ENCODE measurements at regions not wholly inside any gene's neighbourhood (a gene's known extent, or its start where the extent isn't known, plus 50 kb on each side); places are given as distances from the start of the nearest gene placed in this dataset.

- H3K9me3 ChIP-seq (ENCODE audit: low read length): no peaks in the 10 kb centered on the region
- no peaks in the 10 kb centered on the region for H4K20me1 ChIP-seq (ENCODE audit: insufficient read depth, low read length)
- no peaks in the 10 kb centered on the region for H3K36me3 ChIP-seq (ENCODE audit: insufficient read depth, low read length)
- no peak overlapping the region for H3K4me2 ChIP-seq (ENCODE audit: low read length)
- no peak overlapping the region for H3K9ac ChIP-seq (ENCODE audit: low read length)
- H2AFZ ChIP-seq (ENCODE audit: low read length): no peak overlapping the region
- H3K4me1 ChIP-seq (ENCODE audit: insufficient read depth, low read length, severe bottlenecking): no peaks in the 10 kb centered on the region
- H3F3A ChIP-seq (ENCODE audit: insufficient read depth, low read length): no peaks in the 10 kb centered on the region
- H3K79me2 ChIP-seq (ENCODE audit: insufficient read depth, low read length): no peaks in the 10 kb centered on the region
- no peaks in the 10 kb centered on the region for H3K9me2 ChIP-seq (ENCODE audit: low read depth, low read length)
- no peak overlapping the region for H3K27ac ChIP-seq (ENCODE audit: low read depth, low read length, poor library complexity, severe bottlenecking)
- no peaks in the 10 kb centered on the region for H3K27me3 ChIP-seq (ENCODE audit: insufficient read depth, low read length)
- TF ChIP-seq EZH2 (IDR thresholded peaks at IDR 0.05; ENCODE audit: borderline replicate concordance, low read length): no peak
- no peak for TF ChIP-seq CTCF (IDR thresholded peaks at IDR 0.05; ENCODE audit: low read length)
- no peak overlapping the region for H3K4me3 ChIP-seq (ENCODE audit: low read depth, low read length, poor library complexity, severe bottlenecking)
Measured at GRCh38 chr16:72246423-72246822, 74.5 kb upstream of the PMFBP1 start.

GRCh38 chr16:72244853-72245252, 72.9 kb upstream of the PMFBP1 start:
- Histone ChIP-seq H3K27me3 (ENCODE audit: insufficient read depth, low read length) (no peaks in the 10 kb centered on the region), H3K4me2 (ENCODE audit: low read length) (no peak overlapping the region), H4K20me1 (ENCODE audit: insufficient read depth, low read length) (no peaks in the 10 kb centered on the region), H3F3A (ENCODE audit: insufficient read depth, low read length) (no peaks in the 10 kb centered on the region), H3K79me2 (ENCODE audit: insufficient read depth, low read length) (no peaks in the 10 kb centered on the region), H3K27ac (ENCODE audit: low read depth, low read length, poor library complexity, severe bottlenecking) (no peak overlapping the region), H3K36me3 (ENCODE audit: insufficient read depth, low read length) (no peaks in the 10 kb centered on the region), H3K4me1 (ENCODE audit: insufficient read depth, low read length, severe bottlenecking) (no peaks in the 10 kb centered on the region), H2AFZ (ENCODE audit: low read length) (no peak overlapping the region), H3K9me2 (ENCODE audit: low read depth, low read length) (no peaks in the 10 kb centered on the region), H3K4me3 (ENCODE audit: low read depth, low read length, poor library complexity, severe bottlenecking) (no peak overlapping the region), H3K9me3 (ENCODE audit: low read length) (no peaks in the 10 kb centered on the region), H3K9ac (ENCODE audit: low read length) (no peak overlapping the region)
- TF ChIP-seq EZH2 (IDR thresholded peaks at IDR 0.05; ENCODE audit: borderline replicate concordance, low read length): no peak
- no peak for TF ChIP-seq CTCF (IDR thresholded peaks at IDR 0.05; ENCODE audit: low read length)

GRCh38 chr16:72243621-72244020, 71.7 kb upstream of the PMFBP1 start:
- H3K27ac ChIP-seq (ENCODE audit: low read depth, low read length, poor library complexity, severe bottlenecking): no peak overlapping the region
- no peak overlapping the region for H2AFZ ChIP-seq (ENCODE audit: low read length)
- H3K9me3 ChIP-seq (ENCODE audit: low read length): no peaks in the 10 kb centered on the region
- no peaks in the 10 kb centered on the region for H3K9me2 ChIP-seq (ENCODE audit: low read depth, low read length)
- no peak overlapping the region for H3K4me2 ChIP-seq (ENCODE audit: low read length)
- TF ChIP-seq EZH2 (IDR thresholded peaks at IDR 0.05; ENCODE audit: borderline replicate concordance, low read length) (no peak), CTCF (IDR thresholded peaks at IDR 0.05; ENCODE audit: low read length) (no peak)
- H3K4me3 ChIP-seq (ENCODE audit: low read depth, low read length, poor library complexity, severe bottlenecking): no peak overlapping the region
- H3K9ac ChIP-seq (ENCODE audit: low read length): no peak overlapping the region
- H3F3A ChIP-seq (ENCODE audit: insufficient read depth, low read length): no peaks in the 10 kb centered on the region
- H4K20me1 ChIP-seq (ENCODE audit: insufficient read depth, low read length): no peaks in the 10 kb centered on the region
- H3K36me3 ChIP-seq (ENCODE audit: insufficient read depth, low read length): no peaks in the 10 kb centered on the region
- H3K79me2 ChIP-seq (ENCODE audit: insufficient read depth, low read length): no peaks in the 10 kb centered on the region
- H3K27me3 ChIP-seq (ENCODE audit: insufficient read depth, low read length): no peaks in the 10 kb centered on the region
- no peaks in the 10 kb centered on the region for H3K4me1 ChIP-seq (ENCODE audit: insufficient read depth, low read length, severe bottlenecking)

Measured in OCI-LY1 (cell line).